ENCODE measurements at regions not wholly inside any gene's neighbourhood (a gene's known extent, or its start where the extent isn't known, plus 50 kb on each side); places are given as distances from the start of the nearest gene placed in this dataset.

DNA sequence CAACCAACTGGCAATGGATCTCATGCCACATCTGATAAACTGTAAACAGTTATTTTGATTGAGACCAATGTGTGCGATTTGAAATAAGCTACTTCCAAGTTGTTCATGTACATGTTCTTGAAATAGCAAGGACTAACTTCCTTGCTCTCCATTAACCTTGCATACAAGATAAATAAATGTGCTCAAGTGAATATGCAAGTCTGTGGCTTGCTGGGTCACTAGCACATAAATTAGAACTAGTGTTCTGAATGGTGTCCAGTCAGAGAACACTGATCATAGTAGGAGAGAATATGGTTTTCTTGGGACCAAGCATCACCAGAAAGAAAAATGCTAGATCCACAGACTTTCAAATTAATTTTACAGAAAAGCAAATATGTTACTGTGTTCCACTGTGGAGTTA lies 640.0 kb upstream of the CCDC54 start:
- H3K27ac ChIP-seq (ENCODE audit: low read depth in 1 of 2, low read length in 2 of 2) = no peak overlapping the region
- ATAC-seq (ENCODE audit: low FRiP score) (no peak), DNase-seq (no peak)
- H3K4me3 ChIP-seq (ENCODE audit: low read length in 2 of 2) = no peak overlapping the region
- H3K9me3 ChIP-seq (ENCODE audit: control insufficient read depth, low read length) = no peaks in the 10 kb centered on the region
- H3K4me1 ChIP-seq (ENCODE audit: control insufficient read depth in 1 of 2, insufficient read depth in 2 of 2, low read length in 2 of 2) = no peaks in the 10 kb centered on the region
- WGBS, 2 donors = 78 to 79% methylated on average over 1 of the region's 1 CpG
- intact Hi-C loops (cut with DNase I) = no loop called here
- no peaks in the 10 kb centered on the region for H3K36me3 ChIP-seq (ENCODE audit: control insufficient read depth in 1 of 2, insufficient read depth in 2 of 2, low read length in 1 of 2)
- H3K27me3 ChIP-seq (ENCODE audit: control insufficient read depth in 1 of 2, insufficient read depth in 2 of 2, low read length in 1 of 2) = no peaks in the 10 kb centered on the region

DNA sequence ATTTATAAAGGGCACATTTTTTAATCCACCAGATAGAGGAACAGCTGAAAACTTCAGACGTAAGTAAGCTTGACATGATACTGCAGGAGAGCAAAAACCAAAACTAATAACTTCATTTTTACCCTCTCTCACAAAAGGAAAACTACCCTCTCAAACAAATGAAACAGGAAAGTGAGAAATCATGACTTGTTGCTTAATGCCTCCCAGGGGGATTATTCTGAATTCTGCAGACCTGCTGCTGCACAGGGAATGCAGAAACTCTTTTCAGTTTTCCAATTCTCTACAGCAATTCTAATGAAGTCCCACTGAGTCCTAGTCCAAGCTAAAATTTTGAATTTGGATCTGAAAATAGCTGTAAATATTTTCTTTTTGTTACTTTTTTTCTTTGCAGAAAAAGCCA lies 637.1 kb upstream of the CCDC54 start:
- no peaks in the 10 kb centered on the region for H3K4me1 ChIP-seq (ENCODE audit: control insufficient read depth in 1 of 2, insufficient read depth in 2 of 2, low read length in 2 of 2)
- H3K36me3 ChIP-seq (ENCODE audit: control insufficient read depth in 1 of 2, insufficient read depth in 2 of 2, low read length in 1 of 2) = no peaks in the 10 kb centered on the region
- no peak for DNase-seq
- WGBS, 2 donors = 56 to 63% methylated on average over 1 of the region's 1 CpG
- H3K27me3 ChIP-seq (ENCODE audit: control insufficient read depth in 1 of 2, insufficient read depth in 2 of 2, low read length in 1 of 2) = no peaks in the 10 kb centered on the region
- intact Hi-C loops (cut with DNase I) = no loop called here
- no peak for ATAC-seq (ENCODE audit: low FRiP score)
- no peak overlapping the region for H3K27ac ChIP-seq (ENCODE audit: low read depth in 1 of 2, low read length in 2 of 2)
- H3K4me3 ChIP-seq (ENCODE audit: low read length in 2 of 2) = no peak overlapping the region
- no peaks in the 10 kb centered on the region for H3K9me3 ChIP-seq (ENCODE audit: control insufficient read depth, low read length)

DNA sequence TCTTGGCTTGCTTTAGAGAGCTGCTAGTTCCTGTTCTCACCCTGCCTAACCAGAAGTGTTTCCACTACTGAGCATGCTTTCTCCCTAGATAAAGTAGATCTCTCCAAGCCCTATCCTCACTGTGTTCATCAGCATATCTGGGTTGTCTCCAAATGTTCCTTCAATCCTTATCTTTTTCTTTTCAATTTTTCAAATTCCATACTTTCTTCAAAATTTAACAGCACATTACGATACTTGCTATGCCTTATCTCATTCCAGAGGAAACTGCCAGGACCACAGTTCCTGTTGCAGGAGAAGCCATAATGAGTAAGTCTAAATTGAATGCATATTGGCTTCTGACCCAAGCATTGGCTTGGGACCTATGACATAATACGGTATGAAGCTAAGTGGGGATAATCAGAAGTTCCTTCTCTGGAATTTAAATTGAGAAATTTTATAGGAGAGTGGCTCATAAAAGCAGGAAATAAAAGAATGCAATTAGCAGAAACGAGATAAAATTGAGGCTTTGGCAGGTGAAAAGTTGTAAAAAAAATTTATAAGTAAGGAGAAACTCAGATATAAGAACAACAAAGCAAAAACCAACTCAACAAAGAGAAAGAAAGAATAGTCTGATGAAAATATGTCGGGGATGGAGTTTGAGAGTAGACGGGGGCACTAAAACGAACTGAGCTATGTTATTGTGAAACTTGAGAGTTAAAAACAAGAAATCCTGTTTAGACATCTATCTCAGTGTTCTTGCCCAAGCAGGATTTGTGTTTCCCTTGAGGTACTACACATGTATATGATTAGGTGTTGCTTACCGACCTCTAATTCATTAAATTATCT lies 631.7 kb upstream of the CCDC54 start:
- DNase-seq (no peak), ATAC-seq (ENCODE audit: low FRiP score) (no peak)
- Histone ChIP-seq H3K4me3 (ENCODE audit: low read length in 2 of 2) (no peak overlapping the region), H3K36me3 (ENCODE audit: control insufficient read depth in 1 of 2, insufficient read depth in 2 of 2, low read length in 1 of 2) (no peaks in the 10 kb centered on the region), H3K9me3 (ENCODE audit: control insufficient read depth, low read length) (no peaks in the 10 kb centered on the region), H3K27ac (ENCODE audit: low read depth in 1 of 2, low read length in 2 of 2) (no peak overlapping the region), H3K4me1 (ENCODE audit: control insufficient read depth in 1 of 2, insufficient read depth in 2 of 2, low read length in 2 of 2) (no peaks in the 10 kb centered on the region), H3K27me3 (ENCODE audit: control insufficient read depth in 1 of 2, insufficient read depth in 2 of 2, low read length in 1 of 2) (no peaks in the 10 kb centered on the region)
- intact Hi-C loops (cut with DNase I) = no loop called here
- 61 to 72% methylated on average over 7 of the region's 7 CpGs for WGBS, 2 donors

DNA sequence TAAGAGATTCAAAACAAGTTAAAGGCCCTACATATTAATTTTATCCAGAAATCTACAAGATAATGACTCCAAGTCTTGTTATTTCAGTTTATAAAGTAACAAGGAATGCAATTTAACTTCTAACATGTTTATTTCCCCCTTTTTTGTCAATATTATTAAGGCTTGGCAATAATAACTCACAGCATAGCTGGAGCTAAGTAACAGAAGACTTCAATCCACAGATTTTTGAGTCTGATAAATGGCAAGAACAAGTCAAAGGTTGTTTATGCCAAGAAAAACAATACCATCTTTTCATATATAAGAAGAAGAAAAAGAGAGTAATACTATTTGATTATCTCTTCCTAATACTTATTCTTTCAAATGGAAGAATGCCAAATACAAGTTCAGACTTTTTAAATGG lies 631.0 kb upstream of the CCDC54 start:
- H3K4me3 ChIP-seq (ENCODE audit: low read length in 2 of 2) = no peak overlapping the region
- H3K27me3 ChIP-seq (ENCODE audit: control insufficient read depth in 1 of 2, insufficient read depth in 2 of 2, low read length in 1 of 2) = no peaks in the 10 kb centered on the region
- DNase-seq (no peak), ATAC-seq (ENCODE audit: low FRiP score) (no peak)
- H3K27ac ChIP-seq (ENCODE audit: low read depth in 1 of 2, low read length in 2 of 2) = no peak overlapping the region
- H3K9me3 ChIP-seq (ENCODE audit: control insufficient read depth, low read length) = no peaks in the 10 kb centered on the region
- H3K36me3 ChIP-seq (ENCODE audit: control insufficient read depth in 1 of 2, insufficient read depth in 2 of 2, low read length in 1 of 2) = no peaks in the 10 kb centered on the region
- intact Hi-C loops (cut with DNase I) = no loop called here
- H3K4me1 ChIP-seq (ENCODE audit: control insufficient read depth in 1 of 2, insufficient read depth in 2 of 2, low read length in 2 of 2) = no peaks in the 10 kb centered on the region

DNA sequence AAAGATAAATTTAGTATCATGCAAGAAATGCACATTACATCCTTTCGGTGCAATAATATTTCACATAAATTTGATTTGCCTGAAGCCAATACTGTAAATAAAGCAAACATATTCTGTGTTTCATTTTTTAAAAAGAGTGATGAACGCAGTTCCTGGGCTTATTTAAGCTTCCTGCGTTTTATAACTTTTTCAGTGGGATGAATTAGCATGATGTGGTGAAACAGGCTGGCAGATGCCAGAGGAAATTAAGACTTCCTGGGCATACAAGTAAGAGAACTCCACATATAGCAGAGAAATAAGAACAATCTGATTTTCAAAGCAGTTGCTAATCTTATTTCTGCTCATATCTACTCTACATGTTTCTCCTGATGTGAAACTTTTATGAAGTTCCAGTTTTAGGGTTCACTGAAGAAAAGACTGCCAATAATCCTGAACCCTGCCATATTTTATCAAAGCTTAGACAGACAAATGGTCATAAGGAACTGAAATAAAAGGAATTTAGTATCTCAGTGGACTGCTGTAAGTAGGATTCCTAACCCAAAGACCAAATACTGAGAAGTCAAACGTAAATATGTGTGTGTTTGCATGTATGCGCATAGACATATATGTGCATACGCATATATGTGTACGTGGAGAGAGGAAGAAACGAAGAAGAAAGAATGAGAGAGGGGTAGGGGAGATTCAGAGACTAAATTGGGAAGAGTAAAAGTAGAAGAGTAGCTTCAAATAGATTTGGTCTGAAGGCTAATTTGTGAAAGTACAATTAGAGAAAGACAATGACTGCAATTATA lies 628.6 kb upstream of the CCDC54 start:
- H3K27me3 ChIP-seq (ENCODE audit: control insufficient read depth in 1 of 2, insufficient read depth in 2 of 2, low read length in 1 of 2) = no peaks in the 10 kb centered on the region
- H3K27ac ChIP-seq (ENCODE audit: low read depth in 1 of 2, low read length in 2 of 2) = no peak overlapping the region
- DNase-seq (no peak), ATAC-seq (ENCODE audit: low FRiP score) (no peak)
- H3K36me3 ChIP-seq (ENCODE audit: control insufficient read depth in 1 of 2, insufficient read depth in 2 of 2, low read length in 1 of 2) = no peaks in the 10 kb centered on the region
- no peak overlapping the region for H3K4me3 ChIP-seq (ENCODE audit: low read length in 2 of 2)
- H3K4me1 ChIP-seq (ENCODE audit: control insufficient read depth in 1 of 2, insufficient read depth in 2 of 2, low read length in 2 of 2) = no peaks in the 10 kb centered on the region
- WGBS, 2 donors = 70 to 88% methylated on average over 8 of the region's 8 CpGs
- H3K9me3 ChIP-seq (ENCODE audit: control insufficient read depth, low read length) = no peaks in the 10 kb centered on the region
- intact Hi-C loops (cut with DNase I) = no loop called here

DNA sequence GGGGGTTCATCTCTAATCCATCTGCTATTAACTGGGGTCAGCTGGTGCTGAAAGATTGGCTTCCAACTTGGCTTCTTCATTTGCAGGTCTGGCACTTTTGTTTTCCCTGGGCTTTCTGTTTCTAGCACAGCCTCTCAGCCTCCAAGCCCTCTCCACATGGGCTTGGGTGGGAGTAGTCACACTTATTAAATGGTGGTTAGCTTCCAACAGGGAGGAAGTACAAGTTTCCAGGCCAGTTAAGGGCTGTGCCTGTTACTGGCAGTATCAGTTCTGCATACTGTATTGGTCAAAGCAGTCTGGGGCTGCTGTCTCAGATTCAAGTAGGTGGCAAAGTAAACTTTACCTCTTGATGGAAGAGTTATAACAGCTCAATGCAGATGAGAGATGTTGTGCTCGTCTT lies 627.1 kb upstream of the CCDC54 start:
- no peaks in the 10 kb centered on the region for H3K9me3 ChIP-seq (ENCODE audit: control insufficient read depth, low read length)
- no peaks in the 10 kb centered on the region for H3K36me3 ChIP-seq (ENCODE audit: control insufficient read depth in 1 of 2, insufficient read depth in 2 of 2, low read length in 1 of 2)
- 79 to 89% methylated on average over 1 of the region's 1 CpG for WGBS, 2 donors
- no peak overlapping the region for H3K4me3 ChIP-seq (ENCODE audit: low read length in 2 of 2)
- intact Hi-C loops (cut with DNase I) = no loop called here
- ATAC-seq (ENCODE audit: low FRiP score) = no peak
- no peaks in the 10 kb centered on the region for H3K4me1 ChIP-seq (ENCODE audit: control insufficient read depth in 1 of 2, insufficient read depth in 2 of 2, low read length in 2 of 2)
- no peaks in the 10 kb centered on the region for H3K27me3 ChIP-seq (ENCODE audit: control insufficient read depth in 1 of 2, insufficient read depth in 2 of 2, low read length in 1 of 2)
- no peak overlapping the region for H3K27ac ChIP-seq (ENCODE audit: low read depth in 1 of 2, low read length in 2 of 2)
- no peak for DNase-seq

DNA sequence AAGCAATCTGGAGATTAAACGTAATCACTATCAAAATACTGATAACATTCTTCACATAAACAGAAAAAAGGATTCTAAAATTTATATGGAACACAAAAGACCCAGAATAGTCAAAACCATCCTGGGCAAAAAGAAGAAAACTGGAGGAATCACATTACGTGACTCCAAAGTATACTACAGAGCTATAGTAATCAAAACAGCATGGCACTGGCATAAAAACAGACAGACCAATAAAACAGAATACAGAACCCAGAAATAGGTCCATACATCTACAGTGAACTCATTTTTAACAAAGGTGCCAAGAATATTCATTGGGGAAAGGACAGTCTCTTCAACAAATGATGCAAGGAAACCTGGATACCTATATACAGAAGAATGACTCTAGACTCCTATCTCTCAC lies 621.9 kb upstream of the CCDC54 start:
- Histone ChIP-seq H3K4me3 (ENCODE audit: low read length in 2 of 2) (no peak overlapping the region), H3K36me3 (ENCODE audit: control insufficient read depth in 1 of 2, insufficient read depth in 2 of 2, low read length in 1 of 2) (no peaks in the 10 kb centered on the region), H3K4me1 (ENCODE audit: control insufficient read depth in 1 of 2, insufficient read depth in 2 of 2, low read length in 2 of 2) (no peaks in the 10 kb centered on the region), H3K27ac (ENCODE audit: low read depth in 1 of 2, low read length in 2 of 2) (no peak overlapping the region), H3K27me3 (ENCODE audit: control insufficient read depth in 1 of 2, insufficient read depth in 2 of 2, low read length in 1 of 2) (no peaks in the 10 kb centered on the region), H3K9me3 (ENCODE audit: control insufficient read depth, low read length) (no peaks in the 10 kb centered on the region)
- DNase-seq (no peak), ATAC-seq (ENCODE audit: low FRiP score) (no peak)
- 86 to 91% methylated on average over 2 of the region's 2 CpGs for WGBS, 2 donors
- intact Hi-C loops (cut with DNase I) = no loop called here

DNA sequence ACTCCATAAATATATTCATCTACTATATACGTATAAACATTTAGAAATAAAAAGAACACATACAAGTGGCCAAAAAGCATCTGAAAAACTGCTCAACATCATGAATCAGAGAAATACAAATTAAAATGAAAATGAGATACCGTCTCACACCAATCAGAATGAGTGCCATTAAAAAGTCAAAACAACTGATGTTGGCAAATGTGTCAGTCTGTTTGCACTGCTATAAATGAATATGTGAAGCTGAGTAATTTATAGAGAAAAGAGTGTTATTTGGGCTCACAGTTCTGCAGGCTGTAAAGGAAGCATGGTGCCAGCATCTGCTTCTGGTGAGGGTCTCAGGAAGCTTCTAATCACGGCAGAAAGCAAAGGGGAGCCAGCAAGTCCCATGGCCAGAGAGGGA lies 620.3 kb upstream of the CCDC54 start:
- H3K27me3 ChIP-seq (ENCODE audit: control insufficient read depth in 1 of 2, insufficient read depth in 2 of 2, low read length in 1 of 2) = no peaks in the 10 kb centered on the region
- H3K36me3 ChIP-seq (ENCODE audit: control insufficient read depth in 1 of 2, insufficient read depth in 2 of 2, low read length in 1 of 2) = no peaks in the 10 kb centered on the region
- WGBS, 2 donors = 87 to 88% methylated on average over 3 of the region's 3 CpGs
- intact Hi-C loops (cut with DNase I) = no loop called here
- no peak overlapping the region for H3K27ac ChIP-seq (ENCODE audit: low read depth in 1 of 2, low read length in 2 of 2)
- ATAC-seq (ENCODE audit: low FRiP score) (no peak), DNase-seq (no peak)
- H3K4me3 ChIP-seq (ENCODE audit: low read length in 2 of 2) = no peak overlapping the region
- no peaks in the 10 kb centered on the region for H3K9me3 ChIP-seq (ENCODE audit: control insufficient read depth, low read length)
- no peaks in the 10 kb centered on the region for H3K4me1 ChIP-seq (ENCODE audit: control insufficient read depth in 1 of 2, insufficient read depth in 2 of 2, low read length in 2 of 2)

DNA sequence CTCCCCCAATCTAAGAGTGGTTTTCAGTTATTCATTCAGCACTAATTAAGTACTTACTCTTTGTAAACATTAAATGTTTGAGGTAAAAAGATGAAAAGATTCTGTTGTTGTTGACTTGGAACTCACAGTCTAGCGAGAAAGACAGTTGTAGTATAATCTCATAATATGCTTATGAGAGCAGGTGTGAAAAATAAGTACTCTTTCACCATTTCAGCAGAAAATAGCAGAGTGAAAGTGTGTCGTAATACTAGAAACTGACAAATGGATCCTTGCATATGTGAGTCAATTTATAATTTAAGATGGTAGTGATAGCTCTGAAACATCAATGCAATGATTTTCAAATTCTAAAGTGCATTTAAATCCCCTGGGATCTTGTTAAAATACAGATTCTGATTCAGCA lies 618.8 kb upstream of the CCDC54 start:
- Histone ChIP-seq H3K27me3 (ENCODE audit: control insufficient read depth in 1 of 2, insufficient read depth in 2 of 2, low read length in 1 of 2) (no peaks in the 10 kb centered on the region), H3K27ac (ENCODE audit: low read depth in 1 of 2, low read length in 2 of 2) (no peak overlapping the region), H3K4me3 (ENCODE audit: low read length in 2 of 2) (no peak overlapping the region), H3K36me3 (ENCODE audit: control insufficient read depth in 1 of 2, insufficient read depth in 2 of 2, low read length in 1 of 2) (no peaks in the 10 kb centered on the region), H3K9me3 (ENCODE audit: control insufficient read depth, low read length) (no peaks in the 10 kb centered on the region), H3K4me1 (ENCODE audit: control insufficient read depth in 1 of 2, insufficient read depth in 2 of 2, low read length in 2 of 2) (no peaks in the 10 kb centered on the region)
- intact Hi-C loops (cut with DNase I) = no loop called here
- DNase-seq (no peak), ATAC-seq (ENCODE audit: low FRiP score) (no peak)
- 94 to 95% methylated on average over 2 of the region's 2 CpGs for WGBS, 2 donors

Measured in aorta (tissue), 5 donors.